Sigmoid colon (tissue), 4 donors: ENCODE measurements at regions not wholly inside any gene's neighbourhood (a gene's known extent, or its start where the extent isn't known, plus 50 kb on each side); places are given as distances from the start of the nearest gene placed in this dataset.

Experiments used
- CTCF ChIP-seq, 4 experiments: fragments of 450-650 bp in 3 of 4; fragments of 200-600 bp in 1 of 4; IDR thresholded peaks; one replicate each; pipeline ENCODE4 v1.5.1; 2016 to 2019; ENCODE audit warnings: antibody characterized with exemption in 4 of 4, mild to moderate bottlenecking in 3 of 4, moderate library complexity in 2 of 4
- EP300 ChIP-seq, 4 donors: sonication (generic); formaldehyde crosslinking; IDR thresholded peaks; one replicate each; pipeline ENCODE4 v1.6.1; 2017; ENCODE audit warnings: antibody characterized with exemption in 4 of 4
- POLR2AphosphoS5 ChIP-seq, 4 donors: sonication (generic); formaldehyde crosslinking; IDR thresholded peaks; one replicate each; pipeline ENCODE4 v1.6.1; 2017; ENCODE audit warnings: antibody characterized with exemption in 4 of 4

- TF ChIP-seq CTCF (IDR thresholded peaks at IDR 0.05), result no peak
- no peak for TF ChIP-seq EP300 (IDR thresholded peaks at IDR 0.05)
- no peak for TF ChIP-seq POLR2AphosphoS5 (IDR thresholded peaks at IDR 0.05)
Measured at GRCh38 chr13:85417807-85418206, 381.4 kb downstream of the SLITRK6 start.
